AG04450 (cell line): ENCODE measurements at regions not wholly inside any gene's neighbourhood (a gene's known extent, or its start where the extent isn't known, plus 50 kb on each side); places are given as distances from the start of the nearest gene placed in this dataset.
A peak's percentile ranks its signal among the peaks of the same experiment; 100 is the strongest.

ENCODE experiments used
- CTCF ChIA-PET: fragments of 300-600, 350-600 bp; formaldehyde crosslinking; extraction: SDS; loops from one replicate; lab custom pipeline; 2022; ENCODE audit warnings: antibody characterized with exemption, inconsistent platforms; lab: Charles Lee
- POLR2A ChIA-PET: fragments of 350-600 bp; formaldehyde crosslinking; extraction: SDS; loops from one replicate; lab custom pipeline; 2021; ENCODE audit warnings: antibody characterized with exemption, inconsistent platforms; lab: Yijun Ruan, JAX
- DNase-seq: peaks from one replicate; pipeline ENCODE4 v3.0.0-alpha.2; 2011; ENCODE audit warnings: low read depth, low spot score
- H3K27ac ChIP-seq: one replicate; pipeline ENCODE4 v1.5.1; 2012; ENCODE audit warnings: low read depth, low read length, control low read depth
- H3K27me3 ChIP-seq: one replicate; pipeline ENCODE4 v1.6.0; 2012; ENCODE audit warnings: low read length; ENCODE audit not compliant: control insufficient read depth, insufficient read depth
- H3K4me3 ChIP-seq: 2 replicates; pipeline ENCODE4 v1.5.1; 2011; ENCODE audit warnings: mild to moderate bottlenecking, low read depth, low read length, control low read depth
- H3K9me3 ChIP-seq: 2 replicates; pipeline ENCODE4 v1.5.1; 2012; ENCODE audit warnings: low read length; ENCODE audit not compliant: control insufficient read depth, insufficient read depth
- CTCF ChIP-seq: IDR thresholded peaks from 2 replicates; pipeline ENCODE4 v1.5.1; 2011; ENCODE audit warnings: low read depth, low read length, control low read depth, inconsistent platforms

- no peak for DNase-seq
Measured at GRCh38 chr3:84096188-84096587, 862.6 kb upstream of the CADM2 start.

DNA sequence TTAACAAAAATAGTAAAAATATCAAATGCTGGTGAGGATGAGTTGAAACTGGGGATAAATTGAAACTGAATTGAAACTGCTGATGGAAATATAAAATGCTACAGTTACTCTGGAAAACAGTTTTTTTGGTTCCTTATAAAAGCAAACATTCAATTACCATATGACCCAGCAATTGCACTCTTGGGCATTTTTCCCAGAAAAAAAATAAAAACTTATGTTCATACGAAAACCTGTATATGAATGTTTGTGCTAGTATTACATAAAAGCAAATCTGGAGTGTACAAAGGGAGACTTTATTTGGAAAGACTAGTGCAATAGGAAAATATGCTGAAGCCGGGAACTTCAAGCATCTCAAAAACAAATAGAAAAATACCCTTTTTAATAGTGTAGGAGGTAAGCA, 857.9 kb upstream of the CADM2 start:
- ChIA-PET CTCF (no interaction called here), POLR2A (no interaction called here)

More at GRCh38 chr3:84096188-84096587, 862.6 kb upstream of the CADM2 start:
- no peak overlapping the region for H3K4me3 ChIP-seq
- H3K9me3 ChIP-seq: peaks cover 2% of the 10 kb centered on the region; the same call in 1 of the 2 replicates
- no peaks in the 10 kb centered on the region for H3K27me3 ChIP-seq
- CTCF ChIA-PET: no interaction called here
- POLR2A ChIA-PET: no interaction called here
- no peak for TF ChIP-seq CTCF
- H3K27ac ChIP-seq: no peak overlapping the region

DNA sequence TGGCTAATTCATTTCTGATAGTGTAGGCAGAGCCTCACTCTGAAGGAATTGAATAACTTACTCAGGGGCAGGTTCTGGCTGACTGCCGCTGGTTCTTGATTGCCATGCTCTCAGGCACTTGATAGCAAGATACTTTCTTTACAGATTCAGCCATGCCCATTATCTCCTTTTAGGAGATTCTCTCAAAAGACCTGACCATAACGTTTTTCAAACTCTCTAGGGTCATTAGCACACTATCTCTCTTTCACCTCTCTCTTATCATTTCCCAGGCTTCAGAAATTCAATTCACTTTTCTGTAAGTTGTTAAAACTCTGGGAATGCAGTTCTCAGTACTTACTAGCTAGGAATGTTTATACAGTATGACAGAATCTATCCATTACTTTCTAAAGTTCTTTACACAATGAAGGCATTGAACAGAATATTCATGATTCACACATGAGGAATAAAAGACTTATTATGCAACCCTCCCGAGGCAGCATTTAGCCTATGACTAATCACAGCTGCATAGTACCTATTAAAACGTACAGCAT, 850.3 kb upstream of the CADM2 start:
- Histone ChIP-seq H3K4me3 (no peak overlapping the region), H3K9me3 (no peaks in the 10 kb centered on the region), H3K27ac (no peak overlapping the region), H3K27me3 (no peaks in the 10 kb centered on the region)
- POLR2A ChIA-PET: no interaction called here
- TF ChIP-seq CTCF: no peak
- peak; percentile 50 for DNase-seq
- CTCF ChIA-PET: no interaction called here

More for the DNA sequence above, 857.9 kb upstream of the CADM2 start:
- no peak overlapping the region for H3K4me3 ChIP-seq
- DNase-seq: no peak
- no peaks in the 10 kb centered on the region for H3K27me3 ChIP-seq
- H3K27ac ChIP-seq: no peak overlapping the region
- no peak for TF ChIP-seq CTCF
- H3K9me3 ChIP-seq: no peaks in the 10 kb centered on the region

- TF ChIP-seq CTCF: no peak
- ChIA-PET POLR2A (no interaction called here), CTCF (no interaction called here)
- no peak for DNase-seq
- H3K27ac ChIP-seq: no peak overlapping the region
- no peaks in the 10 kb centered on the region for H3K9me3 ChIP-seq
- no peak overlapping the region for H3K4me3 ChIP-seq
- H3K27me3 ChIP-seq: no peaks in the 10 kb centered on the region
Measured at GRCh38 chr3:84109911-84110310, 848.9 kb upstream of the CADM2 start.

- Histone ChIP-seq H3K27me3 (no peaks in the 10 kb centered on the region), H3K4me3 (no peak overlapping the region), H3K9me3 (no peaks in the 10 kb centered on the region; the same call in 1 of the 2 replicates), H3K27ac (no peak overlapping the region)
- DNase-seq: no peak
- POLR2A ChIA-PET: no interaction called here
- TF ChIP-seq CTCF: no peak
- CTCF ChIA-PET: no interaction called here
Measured at GRCh38 chr3:84110787-84111186, 848.0 kb upstream of the CADM2 start.
